GM10266 (cell line): ENCODE measurements at regions not wholly inside any gene's neighbourhood (a gene's known extent, or its start where the extent isn't known, plus 50 kb on each side); places are given as distances from the start of the nearest gene placed in this dataset.
A peak's percentile ranks its signal among the peaks of the same experiment; 100 is the strongest.
"Not testable (repeated sequence)": the region's sequence is repeated elsewhere in the genome, so short reads cannot be mapped to it uniquely, and the experiment has no call there.

ENCODE experiments used
- DNase-seq: peaks from one replicate; pipeline ENCODE4 v3.0.0; 2012; ENCODE audit errors: extremely low spot score
- TF ChIP-seq, protein P1 (sequence below): IDR thresholded peaks from 2 replicates; pipeline ENCODE4 v1.5.1; 2012; ENCODE audit warnings: mild to moderate bottlenecking, low read depth; ENCODE audit not compliant: control insufficient read depth, insufficient read depth; ENCODE audit errors: missing control alignments

DNA sequence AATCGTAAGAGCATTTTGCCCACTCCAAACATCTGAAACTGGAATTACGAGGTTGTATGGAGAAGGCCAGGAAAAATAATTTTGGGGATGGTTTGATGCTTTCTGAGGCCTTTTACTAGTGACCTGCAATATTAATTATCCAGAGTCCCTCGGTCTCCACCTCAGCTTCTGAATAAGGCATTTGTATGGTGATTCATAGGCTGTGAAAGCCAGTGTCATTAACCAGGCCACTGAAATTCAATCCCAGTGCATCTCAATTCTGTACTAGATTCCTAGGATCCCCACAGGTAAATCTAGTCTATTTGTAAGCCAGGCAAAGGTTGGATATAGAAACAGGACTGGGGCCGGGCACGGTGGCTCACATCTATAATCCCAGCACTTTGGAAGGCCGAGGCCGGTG is 135.4 kb upstream of the RBPJ start:
- DNase-seq: no peak
- TF ChIP-seq, protein P1, sequence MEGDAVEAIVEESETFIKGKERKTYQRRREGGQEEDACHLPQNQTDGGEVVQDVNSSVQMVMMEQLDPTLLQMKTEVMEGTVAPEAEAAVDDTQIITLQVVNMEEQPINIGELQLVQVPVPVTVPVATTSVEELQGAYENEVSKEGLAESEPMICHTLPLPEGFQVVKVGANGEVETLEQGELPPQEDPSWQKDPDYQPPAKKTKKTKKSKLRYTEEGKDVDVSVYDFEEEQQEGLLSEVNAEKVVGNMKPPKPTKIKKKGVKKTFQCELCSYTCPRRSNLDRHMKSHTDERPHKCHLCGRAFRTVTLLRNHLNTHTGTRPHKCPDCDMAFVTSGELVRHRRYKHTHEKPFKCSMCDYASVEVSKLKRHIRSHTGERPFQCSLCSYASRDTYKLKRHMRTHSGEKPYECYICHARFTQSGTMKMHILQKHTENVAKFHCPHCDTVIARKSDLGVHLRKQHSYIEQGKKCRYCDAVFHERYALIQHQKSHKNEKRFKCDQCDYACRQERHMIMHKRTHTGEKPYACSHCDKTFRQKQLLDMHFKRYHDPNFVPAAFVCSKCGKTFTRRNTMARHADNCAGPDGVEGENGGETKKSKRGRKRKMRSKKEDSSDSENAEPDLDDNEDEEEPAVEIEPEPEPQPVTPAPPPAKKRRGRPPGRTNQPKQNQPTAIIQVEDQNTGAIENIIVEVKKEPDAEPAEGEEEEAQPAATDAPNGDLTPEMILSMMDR: no peak

DNA sequence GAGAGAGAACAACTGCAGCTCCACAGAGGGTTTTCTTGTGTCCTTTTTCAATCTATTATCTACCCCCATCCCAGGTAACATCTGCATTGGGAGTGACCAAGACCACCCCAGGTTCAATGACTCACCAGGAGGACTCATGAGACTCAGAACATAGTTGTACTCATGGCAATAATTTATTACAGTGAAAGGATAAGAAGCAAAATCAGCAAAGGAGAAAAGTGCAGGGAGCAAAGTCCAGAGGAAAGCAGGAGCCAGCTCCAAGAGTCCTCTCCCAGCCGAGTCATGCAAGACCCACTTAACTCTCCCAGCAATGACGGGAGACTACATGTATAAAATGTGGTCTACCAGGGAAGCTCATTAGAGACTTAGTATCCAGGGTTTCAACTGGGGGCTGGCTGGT is 129.5 kb upstream of the RBPJ start:
- TF ChIP-seq, protein P1: no peak
- no peak for DNase-seq

DNA sequence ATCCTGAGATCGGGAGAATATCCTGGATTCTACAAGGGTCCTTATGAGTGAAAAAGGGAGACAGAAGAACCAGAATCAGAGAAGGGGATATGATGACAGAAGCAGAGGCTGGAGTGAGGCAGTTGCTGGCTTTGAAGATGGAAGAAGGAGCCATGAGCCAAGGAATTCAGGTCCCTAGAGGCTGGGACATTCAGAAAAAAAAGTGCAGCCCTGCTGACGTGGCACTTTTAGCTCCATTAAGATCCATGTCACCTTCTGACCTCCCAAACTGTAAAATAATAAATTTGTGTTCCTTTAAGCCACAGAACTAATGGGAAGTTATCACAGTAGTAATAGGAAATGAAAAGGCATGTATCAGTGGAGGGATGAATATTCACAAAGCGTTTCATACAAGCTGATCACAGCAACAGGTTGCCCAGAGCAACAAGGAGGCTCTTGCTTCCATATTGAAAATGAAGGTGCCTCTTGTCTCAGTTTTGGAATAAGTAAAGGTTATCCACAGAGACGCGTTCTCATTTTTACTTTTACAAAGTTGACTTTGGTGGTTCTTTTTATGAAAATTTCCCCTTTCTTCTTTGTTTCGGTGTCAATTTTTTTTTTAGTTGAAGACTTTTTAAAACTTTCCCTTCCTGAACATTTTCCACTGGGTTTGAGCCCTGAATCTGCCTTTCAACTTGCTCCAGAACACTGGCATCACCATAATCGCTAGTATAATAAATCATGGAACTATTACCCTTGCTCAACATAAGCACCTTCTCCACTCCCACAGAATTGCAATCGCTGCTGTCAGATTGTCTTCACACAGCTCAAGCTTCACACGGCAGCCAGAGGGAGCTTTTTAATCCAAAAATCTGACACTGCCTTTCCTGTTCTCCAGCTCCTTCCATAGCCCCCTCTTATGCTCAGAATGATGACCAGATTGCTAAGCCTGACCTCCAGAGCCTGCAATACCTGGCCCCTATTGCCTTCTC is 127.6 kb upstream of the RBPJ start:
- TF ChIP-seq, protein P1: peak; percentile 18
- peak; percentile 42 for DNase-seq

DNA sequence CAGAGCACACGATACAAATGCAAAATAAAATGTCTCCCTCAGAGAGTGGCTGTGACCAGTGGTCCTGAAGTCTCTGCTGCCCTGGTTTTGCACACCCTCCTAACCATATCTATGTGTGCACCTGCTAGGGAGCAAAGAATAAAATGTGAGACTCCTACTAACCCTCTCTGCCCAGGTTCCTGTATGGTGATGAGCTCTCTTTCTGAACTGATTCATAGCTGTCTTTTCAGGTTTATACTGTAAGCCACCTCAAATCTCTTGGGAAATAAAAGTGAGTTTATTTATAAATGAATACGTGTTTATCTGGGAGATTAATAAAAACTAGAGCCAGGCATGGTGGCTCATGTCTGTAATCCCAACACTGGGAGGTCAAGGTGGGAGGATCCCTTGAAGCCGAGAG is 126.0 kb upstream of the RBPJ start:
- DNase-seq: no peak
- TF ChIP-seq, protein P1: no peak

DNA sequence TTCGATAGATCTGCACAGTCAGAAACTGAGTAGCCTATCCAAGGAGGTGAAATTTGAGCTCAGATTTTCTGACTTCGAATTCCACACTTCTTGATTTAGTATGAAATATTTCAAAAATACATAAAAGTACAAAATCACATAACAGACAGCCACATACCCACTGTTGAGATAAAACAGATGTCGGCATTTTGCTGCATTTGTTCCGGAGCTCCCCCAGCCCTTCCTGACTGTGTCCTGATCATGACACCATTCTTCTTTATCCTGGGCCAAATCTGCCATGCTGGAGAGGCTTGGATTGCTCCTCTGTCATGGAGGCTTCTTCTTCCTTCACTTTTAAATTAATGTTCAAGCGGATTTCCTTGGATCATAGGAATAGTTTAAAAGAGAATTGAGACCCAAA is 124.2 kb upstream of the RBPJ start:
- DNase-seq: no peak
- TF ChIP-seq, protein P1: no peak

DNA sequence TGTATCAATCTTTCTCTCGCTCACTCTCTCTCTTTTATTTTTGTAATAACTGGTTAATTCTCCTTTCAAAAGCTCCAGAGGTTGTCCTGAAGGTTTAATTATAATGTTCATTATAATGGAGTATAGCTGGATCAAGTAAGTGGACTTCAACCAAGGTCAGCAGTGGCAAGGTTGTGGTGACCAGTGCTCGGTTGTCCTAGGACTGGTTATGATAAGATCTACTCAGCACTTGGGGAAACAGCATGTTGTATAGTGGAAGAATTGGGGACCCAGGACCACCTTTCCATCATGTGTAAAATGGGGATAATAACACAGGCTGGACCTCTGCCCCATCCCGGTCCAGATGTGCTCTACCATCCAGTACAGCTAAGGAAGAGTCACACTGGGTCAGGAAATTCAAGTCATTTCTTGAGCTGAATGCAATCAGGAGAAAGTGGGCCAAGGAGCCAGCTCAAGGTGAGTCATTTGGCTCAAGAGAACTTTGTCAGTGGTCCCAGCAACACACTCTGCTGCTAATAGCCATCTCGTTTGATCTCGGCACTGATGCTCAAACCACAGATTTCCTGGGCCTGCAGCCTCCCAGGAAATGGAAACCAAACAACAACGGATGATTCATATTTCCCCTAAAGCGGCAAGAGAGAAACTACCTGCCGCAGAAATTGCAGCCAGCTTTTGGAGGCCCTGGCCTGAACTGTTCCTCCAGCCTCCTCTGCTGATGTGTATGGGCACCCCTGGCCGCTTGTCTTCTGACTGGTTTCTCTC is 123.6 kb upstream of the RBPJ start:
- DNase-seq: peak; percentile 62
- TF ChIP-seq, protein P1: no peak

DNA sequence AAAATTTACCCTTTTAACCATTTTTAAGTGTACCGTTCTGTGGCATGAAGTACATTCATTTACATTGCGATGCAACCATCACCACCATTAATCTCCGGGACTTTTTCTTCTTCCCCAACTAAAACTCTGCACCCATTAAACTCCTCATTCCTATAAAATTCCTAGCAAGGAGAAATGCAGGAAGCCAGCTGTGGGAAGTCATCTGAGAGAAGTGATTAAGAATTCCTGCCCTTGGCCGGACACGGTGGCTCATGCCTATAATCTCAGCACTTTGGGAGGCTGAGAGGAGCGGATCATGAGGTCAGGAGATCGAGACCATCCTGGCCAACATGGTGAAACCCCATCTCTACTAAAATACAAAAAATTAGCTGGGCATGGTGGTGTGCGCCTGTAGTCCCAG is 121.9 kb upstream of the RBPJ start:
- not testable (repeated sequence) for DNase-seq
